ENCODE measurements at regions not wholly inside any gene's neighbourhood (a gene's known extent, or its start where the extent isn't known, plus 50 kb on each side); places are given as distances from the start of the nearest gene placed in this dataset.
A peak's percentile ranks its signal among the peaks of the same experiment; 100 is the strongest.
"Not testable (repeated sequence)": the region's sequence is repeated elsewhere in the genome, so short reads cannot be mapped to it uniquely, and the experiment has no call there.

GRCh38 chr21:33971492-33972013 is 55.9 kb upstream of the ATP5PO start:
- DNase-seq, result peak; percentile 37

DNA sequence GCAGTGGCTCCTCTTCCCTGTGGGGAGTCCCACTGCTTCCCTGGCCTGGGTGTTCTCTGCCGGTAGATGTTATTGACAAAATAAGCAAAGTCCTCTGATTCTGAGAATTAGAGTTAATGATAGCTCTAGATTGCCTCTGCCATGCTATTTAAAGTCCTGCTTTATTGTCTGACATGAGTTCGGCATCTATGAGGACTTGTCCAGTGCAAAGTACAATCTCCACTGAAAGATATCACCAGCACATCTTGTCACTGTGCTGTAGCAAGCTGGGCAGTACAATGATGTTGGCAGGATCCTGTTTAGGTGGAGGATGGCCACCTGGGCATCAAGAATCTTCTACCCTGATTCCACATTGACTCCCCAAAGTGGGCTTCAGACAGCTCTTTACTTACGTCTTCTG is 54.0 kb upstream of the ATP5PO start:
- no peak for DNase-seq

DNA sequence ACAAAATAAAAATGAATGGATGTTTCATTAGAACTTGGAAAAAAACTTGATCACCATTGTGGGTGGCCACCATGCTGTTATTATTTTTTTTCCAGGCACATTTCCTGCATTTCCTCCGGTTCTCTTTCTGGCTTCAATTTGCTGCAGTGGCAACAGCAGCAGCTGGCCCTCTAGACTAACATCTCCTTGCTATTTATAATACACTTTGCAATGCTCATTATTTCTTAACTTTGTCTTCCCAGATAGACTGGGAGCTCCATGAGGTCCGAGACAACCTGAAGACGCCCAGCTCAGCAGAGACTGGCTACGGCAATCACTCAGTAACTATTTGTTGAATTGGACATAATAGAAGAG is 53.4 kb upstream of the ATP5PO start:
- no peak for DNase-seq

DNA sequence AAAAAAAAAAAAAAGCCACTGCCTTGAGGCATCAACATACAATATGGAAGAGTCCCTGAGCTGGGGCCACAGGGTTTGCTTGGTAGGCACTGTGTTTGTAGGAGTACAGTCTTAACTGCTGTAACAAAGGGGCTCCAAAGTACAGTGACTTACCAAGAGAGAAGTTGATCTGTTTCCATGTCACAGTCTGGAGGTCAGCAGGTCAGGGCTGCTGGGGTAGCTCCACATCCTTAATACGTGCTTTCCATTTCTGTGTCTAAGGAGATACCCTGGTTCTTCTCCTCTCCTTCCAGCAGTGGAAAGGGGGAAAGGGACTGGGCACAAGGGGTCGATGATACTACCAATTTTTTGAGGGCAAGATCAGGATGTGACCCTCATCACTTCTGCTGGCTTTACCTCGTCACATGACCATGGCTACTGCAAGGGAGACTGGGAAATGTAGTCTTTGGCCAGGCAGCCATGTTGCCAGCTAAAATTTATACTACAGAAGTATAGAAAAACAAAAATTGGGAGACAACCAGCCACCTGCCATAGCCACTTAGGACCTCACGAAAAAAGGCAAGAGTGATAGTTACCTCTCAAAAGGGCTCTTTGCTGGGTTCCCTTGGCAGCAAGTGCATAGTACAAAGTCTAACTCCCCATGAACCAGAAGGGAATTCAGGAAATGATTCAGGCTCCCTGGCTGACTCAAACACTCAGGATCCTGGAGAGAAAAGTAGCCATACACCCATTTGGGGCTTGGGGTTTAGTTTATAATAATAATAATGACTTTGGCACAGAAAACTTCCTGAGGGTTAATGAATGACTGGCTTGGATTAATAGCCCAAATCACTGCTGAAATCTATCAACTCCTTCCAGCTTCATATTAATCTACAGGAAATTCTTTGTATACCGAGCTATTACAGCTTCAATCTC is 52.7 kb upstream of the ATP5PO start:
- DNase-seq, result peak; percentile 23

- no peak for DNase-seq
Measured at GRCh38 chr21:33967086-33967571, 51.5 kb upstream of the ATP5PO start.

DNA sequence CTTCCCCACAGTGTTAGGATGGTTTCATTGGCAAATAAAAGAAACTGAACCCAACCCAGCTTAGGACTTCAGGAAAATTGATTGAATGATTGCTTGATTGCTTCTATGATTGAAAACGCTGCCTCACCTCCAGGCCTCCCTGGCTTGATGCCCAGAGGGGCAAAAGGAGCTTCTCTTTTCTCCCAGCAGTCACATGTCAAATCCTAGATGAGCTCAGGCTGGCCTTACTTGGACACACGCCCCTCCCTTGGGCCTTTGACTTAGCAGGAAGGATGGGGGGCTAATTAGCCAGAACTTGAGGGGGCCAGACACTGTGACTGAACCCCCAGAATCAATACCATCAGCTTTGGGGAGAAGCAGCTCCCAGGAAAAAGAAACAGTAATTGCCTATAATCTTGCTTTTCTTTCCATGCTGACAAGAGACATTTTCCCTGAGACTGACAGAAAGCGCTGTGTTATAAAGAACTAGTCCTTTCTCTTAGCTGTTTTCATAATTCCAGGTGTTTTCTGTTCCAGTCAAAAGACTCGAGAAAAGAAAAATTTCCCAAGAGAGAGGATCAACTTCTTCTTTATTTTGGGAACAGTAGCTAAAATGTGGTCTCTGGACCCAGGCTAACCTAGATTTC is 50.8 kb upstream of the ATP5PO start:
- no peak for DNase-seq

DNA sequence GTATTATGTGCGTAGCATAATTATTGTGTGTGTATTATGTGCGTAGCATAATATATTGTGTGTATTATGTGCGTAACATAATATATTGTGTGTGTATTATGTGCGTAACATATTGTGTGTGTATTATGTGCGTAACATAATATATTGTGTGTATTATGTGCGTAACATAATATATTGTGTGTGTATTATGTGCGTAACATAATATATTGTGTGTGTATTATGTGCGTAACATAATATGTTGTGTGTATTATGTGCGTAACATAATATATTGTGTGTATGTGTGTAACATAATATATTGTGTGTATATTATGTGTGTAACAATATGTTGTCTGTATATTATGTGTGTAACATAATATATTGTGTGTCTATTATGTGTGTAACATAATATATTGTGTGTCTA is 50.1 kb upstream of the ATP5PO start:
- DNase-seq, result not testable (repeated sequence)

All from activated CD4-positive, alpha-beta T cell treated with anti-CD3 and anti-CD28 coated beads, Interleukin-2, amount 50 U/mL, for 16 hours (primary cell).